ENCODE measurements at regions not wholly inside any gene's neighbourhood (a gene's known extent, or its start where the extent isn't known, plus 50 kb on each side); places are given as distances from the start of the nearest gene placed in this dataset.

GRCh38 chr5:168128557-168128956 lies 162.9 kb upstream of the WWC1 start:
- Histone ChIP-seq H3K36me3 (replicated peaks in 1 of 2; ENCODE audit: insufficient read depth in 1 of 2, low read depth in 2 of 2) (no peaks in the 10 kb centered on the region), H3K27ac (no peak overlapping the region), H3K4me1 (no peaks in the 10 kb centered on the region), H3K4me3 (no peak overlapping the region), H3K27me3 (no peaks in the 10 kb centered on the region), H3K9me3 (no peaks in the 10 kb centered on the region)
- ATAC-seq (no peak), DNase-seq (peak in 1 of 4 donors; percentile 14)
- intact Hi-C loops (cut with DNase I) = no loop called here
- 34 to 43% methylated on average over 8 of the region's 8 CpGs for WGBS, 2 donors
- TF ChIP-seq POLR2A (IDR thresholded peaks at IDR 0.05) (no peak), CTCF (IDR thresholded peaks at IDR 0.05) (peak in 1 of 7 experiments; percentile 6)

- Histone ChIP-seq H3K4me1 (peaks cover 5% of the 10 kb centered on the region), H3K27me3 (no peaks in the 10 kb centered on the region), H3K27ac (no peak overlapping the region), H3K9me3 (no peaks in the 10 kb centered on the region), H3K4me3 (no peak overlapping the region), H3K36me3 (replicated peaks in 1 of 2; ENCODE audit: insufficient read depth in 1 of 2, low read depth in 2 of 2) (no peaks in the 10 kb centered on the region)
- 82 to 83% methylated on average over 3 of the region's 3 CpGs for WGBS, 2 donors
- TF ChIP-seq CTCF (IDR thresholded peaks at IDR 0.05) (no peak), POLR2A (IDR thresholded peaks at IDR 0.05) (no peak)
- DNase-seq (no peak), ATAC-seq (no peak)
- intact Hi-C loops (cut with DNase I) = no loop called here
These were observed 159.9 kb upstream of the WWC1 start for GRCh38 chr5:168131519-168131918.

DNA sequence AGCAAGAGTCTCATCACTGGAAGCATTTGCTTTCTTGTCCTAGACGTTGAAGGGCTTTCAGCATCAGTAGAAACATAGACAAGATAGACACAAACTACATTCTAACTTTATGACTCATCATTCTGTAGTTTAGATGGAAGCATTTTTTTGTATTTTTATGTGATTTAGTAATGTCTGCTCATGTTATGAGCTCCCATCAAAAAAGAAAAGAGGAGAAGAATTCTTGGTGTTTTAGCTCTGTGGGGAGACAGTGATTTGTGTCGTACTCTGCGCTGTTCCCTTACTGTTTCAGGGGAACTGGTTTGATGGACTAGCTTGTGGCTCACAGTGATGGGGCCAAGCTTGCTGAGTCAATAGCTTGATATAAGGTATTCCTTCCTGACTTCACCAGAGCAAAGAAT lies 159.2 kb upstream of the WWC1 start:
- intact Hi-C loops (cut with DNase I) = no loop called here
- Histone ChIP-seq H3K4me3 (no peak overlapping the region), H3K36me3 (replicated peaks in 1 of 2; ENCODE audit: insufficient read depth in 1 of 2, low read depth in 2 of 2) (no peaks in the 10 kb centered on the region), H3K4me1 (peaks cover 12% of the 10 kb centered on the region), H3K9me3 (no peaks in the 10 kb centered on the region), H3K27ac (no peak overlapping the region), H3K27me3 (no peaks in the 10 kb centered on the region)
- no peak for DNase-seq
- no peak for ATAC-seq
- no peak for TF ChIP-seq CTCF (IDR thresholded peaks at IDR 0.05)
- no peak for TF ChIP-seq POLR2A (IDR thresholded peaks at IDR 0.05)
- 81 to 83% methylated on average over 3 of the region's 3 CpGs for WGBS, 2 donors

DNA sequence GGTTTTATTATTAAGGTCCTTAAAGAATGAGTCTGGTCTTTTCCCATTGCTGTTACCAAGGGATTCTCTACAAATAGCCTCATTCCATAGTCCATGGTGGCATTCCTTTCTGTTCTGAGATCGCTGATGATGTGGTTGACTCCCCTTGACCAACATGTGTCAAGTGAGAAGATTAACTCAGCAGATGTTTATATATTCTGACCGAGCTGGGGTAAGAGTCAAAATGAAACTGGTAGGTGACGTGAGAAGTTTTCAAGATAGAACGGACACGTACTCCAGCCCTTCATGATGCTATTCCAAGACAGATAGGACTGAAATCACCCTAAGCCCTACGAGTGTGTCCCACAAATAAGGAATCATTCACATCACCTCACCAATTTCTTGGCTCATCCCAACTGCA lies 155.5 kb upstream of the WWC1 start:
- H3K9me3 ChIP-seq = no peaks in the 10 kb centered on the region
- no peak overlapping the region for H3K27ac ChIP-seq
- DNase-seq (no peak), ATAC-seq (no peak)
- H3K36me3 ChIP-seq (replicated peaks in 1 of 2; ENCODE audit: insufficient read depth in 1 of 2, low read depth in 2 of 2) = no peaks in the 10 kb centered on the region
- peaks cover 12% of the 10 kb centered on the region for H3K4me1 ChIP-seq
- intact Hi-C loops (cut with DNase I) = no loop called here
- WGBS, 2 donors = 73 to 79% methylated on average over 6 of the region's 6 CpGs
- H3K27me3 ChIP-seq = no peaks in the 10 kb centered on the region
- TF ChIP-seq CTCF (IDR thresholded peaks at IDR 0.05) (no peak), POLR2A (IDR thresholded peaks at IDR 0.05) (no peak)
- no peak overlapping the region for H3K4me3 ChIP-seq

- H3K27me3 ChIP-seq = no peaks in the 10 kb centered on the region
- TF ChIP-seq POLR2A (IDR thresholded peaks at IDR 0.05) (no peak), CTCF (IDR thresholded peaks at IDR 0.05) (no peak)
- H3K4me3 ChIP-seq = no peak overlapping the region
- intact Hi-C loops (cut with DNase I) = no loop called here
- peaks cover 12% of the 10 kb centered on the region for H3K4me1 ChIP-seq
- H3K36me3 ChIP-seq (replicated peaks in 1 of 2; ENCODE audit: insufficient read depth in 1 of 2, low read depth in 2 of 2) = no peaks in the 10 kb centered on the region
- 4 to 22% methylated on average over 5 of the region's 5 CpGs for WGBS, 2 donors
- DNase-seq = peak; percentile 35 to 84 (median 70)
- H3K27ac ChIP-seq = no peak overlapping the region
- ATAC-seq = peak; percentile 75
- no peaks in the 10 kb centered on the region for H3K9me3 ChIP-seq
These were observed 155.1 kb upstream of the WWC1 start for GRCh38 chr5:168136340-168136739.
